ENCODE measurements at regions not wholly inside any gene's neighbourhood (a gene's known extent, or its start where the extent isn't known, plus 50 kb on each side); places are given as distances from the start of the nearest gene placed in this dataset.

- TF ChIP-seq EZH2 (IDR thresholded peaks at IDR 0.05; ENCODE audit: borderline replicate concordance, low read length), result no peak
- TF ChIP-seq CTCF (conservative IDR thresholded peaks at IDR 0.05 in 1 of 2, IDR thresholded peaks at IDR 0.05 in 1 of 2; ENCODE audit: extremely low read depth in 1 of 2, insufficient read depth in 1 of 2, low read depth in 1 of 2, low read length in 2 of 2), result no peak
Measured at GRCh38 chr5:71948206-71948605, 159.1 kb upstream of the MAP1B start.
